NCI-H1105 (cell line): ENCODE measurements at regions not wholly inside any gene's neighbourhood (a gene's known extent, or its start where the extent isn't known, plus 50 kb on each side); places are given as distances from the start of the nearest gene placed in this dataset.

Experiments used
- DNase-seq: peaks from one replicate; lab custom pipeline; 2025; lab: John Stamatoyannopoulos, UW

- no peak for DNase-seq
Measured at GRCh38 chr2:20560891-20561636, 89.8 kb downstream of the HS1BP3 start.

GRCh38 chr2:20561637-20562454, 89.1 kb downstream of the HS1BP3 start:
- no peak for DNase-seq

- no peak for DNase-seq
Measured at GRCh38 chr2:20562540-20563225, 88.2 kb downstream of the HS1BP3 start.

- DNase-seq, result no peak
Measured at GRCh38 chr2:20563251-20563650, 87.6 kb downstream of the HS1BP3 start.

GRCh38 chr2:20563833-20564232, 87.1 kb downstream of the HS1BP3 start:
- no peak for DNase-seq

- no peak for DNase-seq
Measured at GRCh38 chr2:20565101-20565622, 85.7 kb downstream of the HS1BP3 start.

- no peak for DNase-seq
Measured at GRCh38 chr2:20565623-20566236, 85.2 kb downstream of the HS1BP3 start.

GRCh38 chr2:20566331-20566730, 84.6 kb downstream of the HS1BP3 start:
- DNase-seq, result no peak

- DNase-seq, result no peak
Measured at GRCh38 chr2:20567159-20567925, 83.6 kb downstream of the HS1BP3 start.
